GM13977 (cell line): ENCODE measurements at regions not wholly inside any gene's neighbourhood (a gene's known extent, or its start where the extent isn't known, plus 50 kb on each side); places are given as distances from the start of the nearest gene placed in this dataset.
A peak's percentile ranks its signal among the peaks of the same experiment; 100 is the strongest.

ENCODE experiments used
- DNase-seq: peaks from one replicate; pipeline ENCODE4 v3.0.0; 2012; ENCODE audit warnings: low spot score
- CTCF ChIP-seq: IDR thresholded peaks from 2 replicates; pipeline ENCODE4 v1.5.1; 2012; ENCODE audit warnings: mild to moderate bottlenecking, control low read depth; ENCODE audit not compliant: insufficient read depth; ENCODE audit errors: extremely low read depth, missing control alignments
- in situ Hi-C: fragments of 300-500 bp; cut with MboI; formaldehyde crosslinking; loops from one replicate; pipeline ENCODE4 v1.12.0; 2022; ENCODE audit warnings: low sequenced_read_pairs, low pct_unique_long_range_greater_than_20kb, mixed read lengths, inconsistent platforms; ENCODE audit not compliant: unreplicated experiment

DNA sequence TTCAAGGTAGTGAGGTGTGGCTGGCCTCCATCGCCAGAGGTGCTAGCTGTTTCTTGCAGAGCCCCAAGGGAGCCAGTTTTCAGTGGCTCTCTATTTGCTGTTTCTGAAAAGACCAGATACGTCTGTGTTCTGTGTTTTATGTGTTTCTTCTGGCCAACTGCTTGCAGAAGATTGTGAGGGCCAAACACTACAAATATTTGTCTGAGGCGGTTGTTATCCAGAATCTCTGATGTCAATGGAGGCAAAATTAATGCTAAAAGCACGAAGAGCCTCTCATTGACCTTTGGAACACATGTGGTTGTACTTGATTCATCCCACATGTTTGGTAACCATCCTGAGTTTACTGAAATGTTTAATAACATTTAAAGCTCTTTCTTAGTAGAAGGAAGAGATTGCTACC lies 113.9 kb downstream of the CT47B1 start:
- no peak for DNase-seq
- TF ChIP-seq CTCF: no peak
- in situ Hi-C loops: loop anchor here (25.0 kb wide), 1 partner anchor 250 kb away; no protein-coding TSS in a partner anchor

DNA sequence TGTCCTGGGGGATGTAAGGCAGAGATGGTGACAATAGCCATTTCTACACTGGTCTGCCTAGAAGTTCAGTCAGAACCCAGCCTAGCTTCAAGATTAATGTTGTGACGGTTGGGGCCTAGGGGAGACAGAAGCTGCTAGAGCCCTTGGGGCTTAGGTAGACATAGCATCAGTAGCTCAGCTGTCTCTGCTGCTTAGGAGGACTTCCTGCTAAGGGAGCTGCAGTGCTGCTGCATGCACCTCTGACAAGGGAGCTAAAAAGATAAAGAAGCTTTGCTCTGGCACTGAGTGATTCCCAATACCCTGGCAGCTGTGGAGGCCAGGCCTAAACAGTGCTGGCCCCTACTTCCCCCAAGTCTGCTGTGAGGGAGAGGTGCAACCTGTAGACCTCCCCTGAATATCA lies 116.0 kb downstream of the CT47B1 start:
- TF ChIP-seq CTCF: no peak
- DNase-seq: no peak
- in situ Hi-C loops: loop anchor here (25.0 kb wide), 1 partner anchor 247 kb away; no protein-coding TSS in a partner anchor

DNA sequence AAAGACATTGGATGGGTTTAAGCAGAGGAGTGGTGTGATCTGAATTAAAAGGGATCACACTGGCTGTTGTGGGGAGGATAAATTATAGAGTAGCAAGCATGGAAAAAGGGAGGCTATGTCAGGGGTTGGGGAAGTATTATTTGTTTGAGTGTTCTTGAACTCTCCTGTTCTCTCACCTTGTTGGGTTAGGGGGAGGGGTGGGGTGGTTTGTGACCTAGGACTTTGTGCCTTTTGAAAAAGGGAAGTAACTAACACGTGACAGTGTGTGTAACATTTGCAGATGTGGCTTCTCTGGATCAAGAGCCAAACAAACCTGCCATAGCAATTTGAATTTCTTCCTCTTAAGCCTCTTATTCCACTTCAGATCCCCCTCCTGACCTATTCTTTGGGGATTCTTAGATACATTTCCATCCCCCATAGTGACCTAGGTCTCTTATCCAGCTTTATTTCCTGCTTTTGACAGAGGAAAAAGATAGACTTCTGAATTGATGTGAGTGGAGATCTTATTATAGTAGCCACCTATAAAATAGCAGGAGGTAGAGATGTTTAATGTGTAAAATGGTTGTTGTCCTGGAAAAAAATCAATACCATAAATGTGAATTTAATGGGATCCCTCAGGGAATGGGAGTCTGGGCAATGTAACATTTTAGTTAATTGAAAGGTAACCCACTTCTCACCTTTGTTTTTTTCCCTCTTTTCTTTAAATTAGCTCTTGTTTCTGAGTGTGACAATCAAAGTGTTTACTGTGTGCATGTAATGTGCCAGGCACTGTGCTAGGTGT lies 120.4 kb downstream of the CT47B1 start:
- no peak for TF ChIP-seq CTCF
- no peak for DNase-seq
- in situ Hi-C loops: loop anchor here (25.0 kb wide), 1 partner anchor 243 kb away; no protein-coding TSS in a partner anchor

GRCh38 chrX:120753413-120754251 lies 122.0 kb downstream of the CT47B1 start:
- DNase-seq: no peak
- in situ Hi-C loops: loop anchor here (25.0 kb wide), 1 partner anchor 241 kb away; no protein-coding TSS in a partner anchor
- peak; percentile 8 for TF ChIP-seq CTCF

DNA sequence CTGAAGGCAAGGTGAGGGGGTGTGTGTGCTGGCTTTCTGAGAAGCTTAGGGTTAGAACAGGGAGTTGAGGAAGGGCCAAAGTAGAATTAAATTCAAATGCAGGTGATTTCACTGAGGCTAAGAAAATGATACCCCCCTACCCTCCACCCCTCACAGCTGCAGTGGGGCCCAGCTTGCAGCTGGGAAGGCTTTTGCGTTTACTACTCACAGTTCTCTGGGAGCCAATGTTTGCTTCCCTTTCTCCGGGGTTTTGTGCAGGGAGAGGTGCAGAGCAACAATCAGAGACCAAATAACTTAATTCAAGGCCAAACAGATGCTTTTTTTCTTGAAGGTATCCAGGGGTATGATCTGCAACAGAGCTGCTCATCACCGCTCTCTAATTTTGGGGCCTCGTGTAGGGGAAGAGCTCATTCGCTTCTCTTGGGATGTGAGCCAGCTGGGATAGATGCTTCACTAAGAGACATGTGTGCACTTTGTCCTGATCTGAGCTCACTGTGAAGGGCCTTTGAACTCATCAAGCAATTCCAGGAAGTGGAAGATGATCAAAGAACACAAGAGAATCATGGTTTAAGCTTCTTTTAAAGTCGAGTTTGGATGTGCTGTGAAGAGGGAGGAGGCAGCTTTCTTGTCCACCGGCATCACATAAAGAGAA lies 122.7 kb upstream of the C1GALT1C1 start:
- in situ Hi-C loops: loop anchor here (25.0 kb wide), 1 partner anchor 240 kb away; no protein-coding TSS in a partner anchor
- no peak for DNase-seq
- TF ChIP-seq CTCF: no peak

GRCh38 chrX:120751683-120752082 lies 121.8 kb upstream of the C1GALT1C1 start:
- DNase-seq: no peak
- TF ChIP-seq CTCF: no peak
- in situ Hi-C loops: loop anchor here (25.0 kb wide), 1 partner anchor 239 kb away; no protein-coding TSS in a partner anchor
